ENCODE measurements at regions not wholly inside any gene's neighbourhood (a gene's known extent, or its start where the extent isn't known, plus 50 kb on each side); places are given as distances from the start of the nearest gene placed in this dataset.

- no peaks in the 10 kb centered on the region for H3K4me1 Mint-ChIP-seq (ENCODE audit: low read depth)
- H3K36me3 Mint-ChIP-seq (ENCODE audit: low read depth), result no peaks in the 10 kb centered on the region
- H3K4me3 Mint-ChIP-seq, result no peak overlapping the region
- no peak for DNase-seq
- no peaks in the 10 kb centered on the region for H3K9me3 Mint-ChIP-seq
- no peak overlapping the region for H3K27ac Mint-ChIP-seq
- TF ChIP-seq, protein P1, sequence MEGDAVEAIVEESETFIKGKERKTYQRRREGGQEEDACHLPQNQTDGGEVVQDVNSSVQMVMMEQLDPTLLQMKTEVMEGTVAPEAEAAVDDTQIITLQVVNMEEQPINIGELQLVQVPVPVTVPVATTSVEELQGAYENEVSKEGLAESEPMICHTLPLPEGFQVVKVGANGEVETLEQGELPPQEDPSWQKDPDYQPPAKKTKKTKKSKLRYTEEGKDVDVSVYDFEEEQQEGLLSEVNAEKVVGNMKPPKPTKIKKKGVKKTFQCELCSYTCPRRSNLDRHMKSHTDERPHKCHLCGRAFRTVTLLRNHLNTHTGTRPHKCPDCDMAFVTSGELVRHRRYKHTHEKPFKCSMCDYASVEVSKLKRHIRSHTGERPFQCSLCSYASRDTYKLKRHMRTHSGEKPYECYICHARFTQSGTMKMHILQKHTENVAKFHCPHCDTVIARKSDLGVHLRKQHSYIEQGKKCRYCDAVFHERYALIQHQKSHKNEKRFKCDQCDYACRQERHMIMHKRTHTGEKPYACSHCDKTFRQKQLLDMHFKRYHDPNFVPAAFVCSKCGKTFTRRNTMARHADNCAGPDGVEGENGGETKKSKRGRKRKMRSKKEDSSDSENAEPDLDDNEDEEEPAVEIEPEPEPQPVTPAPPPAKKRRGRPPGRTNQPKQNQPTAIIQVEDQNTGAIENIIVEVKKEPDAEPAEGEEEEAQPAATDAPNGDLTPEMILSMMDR (IDR thresholded peaks at IDR 0.05), result no peak
- H3K27me3 Mint-ChIP-seq (ENCODE audit: insufficient read depth), result peaks cover 3% of the 10 kb centered on the region; the same call in 1 of the 2 replicates
Measured at GRCh38 chr3:167885277-167885676, 149.8 kb downstream of the SERPINI1 start.

GRCh38 chr3:167884481-167884880 lies 149.0 kb downstream of the SERPINI1 start:
- Mint-ChIP-seq H3K4me1 (ENCODE audit: low read depth) (no peaks in the 10 kb centered on the region), H3K27me3 (ENCODE audit: insufficient read depth) (peaks cover 3% of the 10 kb centered on the region; the same call in 1 of the 2 replicates), H3K9me3 (no peaks in the 10 kb centered on the region), H3K27ac (no peak overlapping the region), H3K4me3 (no peak overlapping the region), H3K36me3 (ENCODE audit: low read depth) (no peaks in the 10 kb centered on the region)
- DNase-seq, result no peak
- TF ChIP-seq, protein P1 (IDR thresholded peaks at IDR 0.05), result no peak

DNA sequence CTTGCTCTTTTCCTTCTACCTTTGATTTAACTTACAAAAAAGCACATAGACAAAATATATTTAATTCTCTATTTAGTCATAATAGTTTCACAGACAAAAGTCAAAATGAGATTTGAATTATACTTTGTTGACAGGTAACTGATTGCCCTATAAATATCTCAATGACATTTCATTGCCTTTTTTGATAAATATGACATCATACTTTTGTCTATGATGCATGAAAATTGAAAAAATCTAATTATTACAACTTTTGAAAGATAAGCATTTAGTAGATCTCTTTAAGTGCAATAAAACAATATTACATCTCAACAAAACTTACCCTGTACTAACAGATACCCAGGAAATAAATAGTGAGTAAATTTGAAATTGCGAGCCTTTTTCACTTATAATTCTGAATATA lies 147.9 kb downstream of the SERPINI1 start:
- TF ChIP-seq, protein P1 (IDR thresholded peaks at IDR 0.05), result no peak
- Mint-ChIP-seq H3K36me3 (ENCODE audit: low read depth) (no peaks in the 10 kb centered on the region), H3K4me3 (no peak overlapping the region), H3K27me3 (ENCODE audit: insufficient read depth) (peaks cover 3% of the 10 kb centered on the region; the same call in 1 of the 2 replicates), H3K27ac (no peak overlapping the region), H3K4me1 (ENCODE audit: low read depth) (no peaks in the 10 kb centered on the region), H3K9me3 (no peaks in the 10 kb centered on the region)
- no peak for DNase-seq

DNA sequence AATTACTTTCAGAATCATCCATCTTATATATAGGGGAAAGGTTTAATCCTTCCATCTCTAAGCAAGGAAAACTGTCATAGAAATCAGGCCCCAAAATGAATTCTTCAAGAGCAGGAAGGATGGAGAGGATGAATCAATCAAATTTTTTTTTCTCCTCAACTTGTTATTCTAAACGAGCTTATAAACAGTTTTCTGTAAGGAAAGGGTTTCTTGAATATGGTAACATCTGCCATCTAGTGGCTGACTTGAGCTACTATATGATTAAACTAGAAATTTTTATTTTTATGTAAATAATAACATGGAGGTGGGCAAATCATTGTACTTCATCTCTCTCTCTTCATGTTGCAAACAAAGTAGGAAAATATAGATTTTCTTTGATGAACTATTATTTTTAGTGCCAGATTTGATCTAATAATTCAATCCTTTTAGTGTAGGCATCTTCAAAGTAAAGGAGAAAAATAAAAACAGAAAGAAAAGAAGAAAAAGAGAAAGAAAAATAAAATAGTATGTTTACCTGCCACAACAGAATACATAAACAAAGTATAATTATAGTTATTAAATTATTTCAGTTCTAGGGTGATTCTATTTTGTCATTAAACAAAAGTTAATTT lies 146.6 kb downstream of the SERPINI1 start:
- H3K27ac Mint-ChIP-seq, result no peak overlapping the region
- no peaks in the 10 kb centered on the region for H3K9me3 Mint-ChIP-seq
- peaks cover 1% of the 10 kb centered on the region; the same call in 1 of the 2 replicates for H3K4me1 Mint-ChIP-seq (ENCODE audit: low read depth)
- H3K27me3 Mint-ChIP-seq (ENCODE audit: insufficient read depth), result peaks cover 3% of the 10 kb centered on the region; the same call in 1 of the 2 replicates
- H3K36me3 Mint-ChIP-seq (ENCODE audit: low read depth), result no peaks in the 10 kb centered on the region
- H3K4me3 Mint-ChIP-seq, result peak overlapping the region; percentile 34; the same call in 1 of the 2 replicates
- DNase-seq, result peak; percentile 49
- TF ChIP-seq, protein P1 (IDR thresholded peaks at IDR 0.05), result peak; percentile 87

DNA sequence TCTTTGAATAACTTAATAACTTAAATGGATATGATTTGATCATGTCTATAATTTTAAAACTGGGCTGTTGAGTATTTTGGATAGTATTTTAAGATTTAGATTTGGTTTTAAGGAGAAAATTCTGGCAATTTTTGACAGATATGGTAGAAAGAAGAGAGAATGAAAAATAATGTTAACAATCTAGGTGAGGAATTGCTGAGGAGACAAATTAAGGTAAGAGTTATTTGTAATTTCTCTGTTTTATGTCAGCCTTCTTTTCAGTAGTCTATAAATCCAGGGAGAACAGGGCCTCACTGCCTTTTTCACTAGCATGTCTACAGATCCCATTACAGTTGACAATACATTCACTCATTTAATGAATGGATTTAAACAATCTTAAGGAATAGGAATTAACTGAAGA lies 144.7 kb downstream of the SERPINI1 start:
- Mint-ChIP-seq H3K4me1 (ENCODE audit: low read depth) (peaks cover 12% of the 10 kb centered on the region), H3K36me3 (ENCODE audit: low read depth) (no peaks in the 10 kb centered on the region), H3K9me3 (no peaks in the 10 kb centered on the region), H3K4me3 (no peak overlapping the region), H3K27me3 (ENCODE audit: insufficient read depth) (peaks cover 2% of the 10 kb centered on the region; the same call in 1 of the 2 replicates), H3K27ac (no peak overlapping the region)
- TF ChIP-seq, protein P1 (IDR thresholded peaks at IDR 0.05), result no peak
- no peak for DNase-seq

All from HFFc6 (cell line).